ENCODE measurements at regions not wholly inside any gene's neighbourhood (a gene's known extent, or its start where the extent isn't known, plus 50 kb on each side); places are given as distances from the start of the nearest gene placed in this dataset.

- TF ChIP-seq ATF3 (IDR thresholded peaks at IDR 0.05; ENCODE audit: insufficient read depth, low read depth, low read length) (no peak), SIN3A (conservative IDR thresholded peaks at IDR 0.05 in 1 of 2, IDR thresholded peaks at IDR 0.05 in 1 of 2; ENCODE audit: low read depth in 1 of 2, low read length in 2 of 2) (no peak), BCL11A (IDR thresholded peaks at IDR 0.05; ENCODE audit: low read depth in 2 of 2, low read length in 2 of 2) (no peak)
Measured at GRCh38 chr1:8205771-8206170, 112.1 kb upstream of the SLC45A1 start (continued).

Data from H1 (cell line).